Activated naive CD4-positive, alpha-beta T cell treated with anti-CD3 and anti-CD28 coated beads, Interleukin-2, amount 50 U/mL, for 24 hours (primary cell): ENCODE measurements at regions not wholly inside any gene's neighbourhood (a gene's known extent, or its start where the extent isn't known, plus 50 kb on each side); places are given as distances from the start of the nearest gene placed in this dataset.
"Not testable (repeated sequence)": the region's sequence is repeated elsewhere in the genome, so short reads cannot be mapped to it uniquely, and the experiment has no call there.

Source experiments
- H3K27ac Mint-ChIP-seq: one replicate; pipeline ENCODE4 v1.8.0; 2021; ENCODE audit warnings: mild to moderate bottlenecking, mixed read lengths
- H3K27me3 Mint-ChIP-seq: one replicate; pipeline ENCODE4 v1.8.0; 2021; ENCODE audit warnings: mixed read lengths
- H3K36me3 Mint-ChIP-seq: one replicate; pipeline ENCODE4 v1.8.0; 2021; ENCODE audit warnings: mixed read lengths
- H3K4me1 Mint-ChIP-seq: one replicate; pipeline ENCODE4 v1.8.0; 2021; ENCODE audit warnings: mixed read lengths
- H3K4me3 Mint-ChIP-seq: one replicate; pipeline ENCODE4 v1.8.0; 2021; ENCODE audit warnings: mild to moderate bottlenecking, mixed read lengths
- H3K9me3 Mint-ChIP-seq: one replicate; pipeline ENCODE4 v1.8.0; 2021; ENCODE audit warnings: mixed read lengths

GRCh38 chr1:4483021-4483625 lies 171.3 kb upstream of the AJAP1 start:
- Mint-ChIP-seq H3K36me3 (no peaks in the 10 kb centered on the region), H3K9me3 (no peaks in the 10 kb centered on the region), H3K4me1 (no peaks in the 10 kb centered on the region), H3K4me3 (no peak overlapping the region), H3K27me3 (peaks cover 7% of the 10 kb centered on the region), H3K27ac (no peak overlapping the region)

GRCh38 chr1:4485398-4485797 lies 169.0 kb upstream of the AJAP1 start:
- Mint-ChIP-seq H3K9me3 (no peaks in the 10 kb centered on the region), H3K4me1 (no peaks in the 10 kb centered on the region), H3K27ac (no peak overlapping the region), H3K36me3 (no peaks in the 10 kb centered on the region), H3K4me3 (no peak overlapping the region), H3K27me3 (peaks cover 7% of the 10 kb centered on the region)

- Mint-ChIP-seq H3K27me3 (peaks cover 7% of the 10 kb centered on the region), H3K36me3 (no peaks in the 10 kb centered on the region), H3K27ac (no peak overlapping the region), H3K4me3 (no peak overlapping the region), H3K9me3 (no peaks in the 10 kb centered on the region), H3K4me1 (no peaks in the 10 kb centered on the region)
Observed at GRCh38 chr1:4485878-4486277, 168.5 kb upstream of the AJAP1 start.

GRCh38 chr1:4486408-4487120 lies 167.8 kb upstream of the AJAP1 start:
- Mint-ChIP-seq H3K36me3 (no peaks in the 10 kb centered on the region), H3K9me3 (no peaks in the 10 kb centered on the region), H3K4me3 (no peak overlapping the region), H3K4me1 (no peaks in the 10 kb centered on the region), H3K27ac (no peak overlapping the region), H3K27me3 (peaks cover 8% of the 10 kb centered on the region)

- Mint-ChIP-seq H3K36me3 (no peaks in the 10 kb centered on the region), H3K27me3 (peaks cover 10% of the 10 kb centered on the region), H3K27ac (no peak overlapping the region), H3K4me3 (no peak overlapping the region), H3K4me1 (no peaks in the 10 kb centered on the region), H3K9me3 (no peaks in the 10 kb centered on the region)
Observed at GRCh38 chr1:4488018-4488417, 166.4 kb upstream of the AJAP1 start.

GRCh38 chr1:4489486-4489885 lies 164.9 kb upstream of the AJAP1 start:
- Mint-ChIP-seq H3K4me3 (no peak overlapping the region), H3K9me3 (no peaks in the 10 kb centered on the region), H3K27me3 (peaks cover 14% of the 10 kb centered on the region), H3K4me1 (no peaks in the 10 kb centered on the region), H3K36me3 (no peaks in the 10 kb centered on the region), H3K27ac (no peak overlapping the region)

GRCh38 chr1:4489992-4490391 lies 164.4 kb upstream of the AJAP1 start:
- not testable (repeated sequence) for H3K9me3 Mint-ChIP-seq, H3K4me1 Mint-ChIP-seq, H3K27ac Mint-ChIP-seq, H3K4me3 Mint-ChIP-seq, H3K36me3 Mint-ChIP-seq
- H3K27me3 Mint-ChIP-seq, result peaks cover 14% of the 10 kb centered on the region

- H3K4me3 Mint-ChIP-seq, result no peak overlapping the region
- H3K27me3 Mint-ChIP-seq, result peaks cover 7% of the 10 kb centered on the region
- H3K27ac Mint-ChIP-seq, result no peak overlapping the region
- no peaks in the 10 kb centered on the region for H3K9me3 Mint-ChIP-seq
- no peaks in the 10 kb centered on the region for H3K36me3 Mint-ChIP-seq
- H3K4me1 Mint-ChIP-seq, result no peaks in the 10 kb centered on the region
Observed at GRCh38 chr1:4494027-4494426, 160.4 kb upstream of the AJAP1 start.

- no peaks in the 10 kb centered on the region for H3K9me3 Mint-ChIP-seq
- H3K27ac Mint-ChIP-seq, result no peak overlapping the region
- no peaks in the 10 kb centered on the region for H3K4me1 Mint-ChIP-seq
- H3K27me3 Mint-ChIP-seq, result peaks cover 7% of the 10 kb centered on the region
- H3K4me3 Mint-ChIP-seq, result no peak overlapping the region
- no peaks in the 10 kb centered on the region for H3K36me3 Mint-ChIP-seq
Observed at GRCh38 chr1:4494558-4494957, 159.9 kb upstream of the AJAP1 start.

- H3K36me3 Mint-ChIP-seq, result no peaks in the 10 kb centered on the region
- no peak overlapping the region for H3K4me3 Mint-ChIP-seq
- no peaks in the 10 kb centered on the region for H3K9me3 Mint-ChIP-seq
- H3K27me3 Mint-ChIP-seq, result peaks cover 7% of the 10 kb centered on the region
- H3K27ac Mint-ChIP-seq, result no peak overlapping the region
- H3K4me1 Mint-ChIP-seq, result no peaks in the 10 kb centered on the region
Observed at GRCh38 chr1:4495809-4496208, 158.6 kb upstream of the AJAP1 start.

- Mint-ChIP-seq H3K27me3 (no peaks in the 10 kb centered on the region), H3K4me3 (no peak overlapping the region), H3K27ac (no peak overlapping the region), H3K9me3 (no peaks in the 10 kb centered on the region), H3K4me1 (no peaks in the 10 kb centered on the region), H3K36me3 (no peaks in the 10 kb centered on the region)
Observed at GRCh38 chr1:4500441-4500840, 154.0 kb upstream of the AJAP1 start.

- Mint-ChIP-seq H3K27ac (no peak overlapping the region), H3K36me3 (no peaks in the 10 kb centered on the region), H3K27me3 (peaks cover 8% of the 10 kb centered on the region), H3K4me3 (no peak overlapping the region), H3K9me3 (no peaks in the 10 kb centered on the region), H3K4me1 (no peaks in the 10 kb centered on the region)
Observed at GRCh38 chr1:4506591-4506990, 147.8 kb upstream of the AJAP1 start.

GRCh38 chr1:4509206-4509605 lies 145.2 kb upstream of the AJAP1 start:
- no peak overlapping the region for H3K4me3 Mint-ChIP-seq
- no peaks in the 10 kb centered on the region for H3K36me3 Mint-ChIP-seq
- H3K9me3 Mint-ChIP-seq, result no peaks in the 10 kb centered on the region
- H3K4me1 Mint-ChIP-seq, result no peaks in the 10 kb centered on the region
- peaks cover 14% of the 10 kb centered on the region for H3K27me3 Mint-ChIP-seq
- H3K27ac Mint-ChIP-seq, result no peak overlapping the region

- H3K4me3 Mint-ChIP-seq, result no peak overlapping the region
Observed at GRCh38 chr1:4510276-4510691, 144.1 kb upstream of the AJAP1 start.

GRCh38 chr1:4511374-4511773 lies 143.0 kb upstream of the AJAP1 start:
- Mint-ChIP-seq H3K9me3 (no peaks in the 10 kb centered on the region), H3K4me1 (no peaks in the 10 kb centered on the region), H3K27ac (no peak overlapping the region), H3K4me3 (no peak overlapping the region), H3K27me3 (peaks cover 14% of the 10 kb centered on the region), H3K36me3 (no peaks in the 10 kb centered on the region)

More at GRCh38 chr1:4510276-4510691, 144.1 kb upstream of the AJAP1 start:
- Mint-ChIP-seq H3K36me3 (no peaks in the 10 kb centered on the region), H3K4me1 (no peaks in the 10 kb centered on the region), H3K27ac (no peak overlapping the region), H3K27me3 (peaks cover 14% of the 10 kb centered on the region), H3K9me3 (no peaks in the 10 kb centered on the region)

- H3K27ac Mint-ChIP-seq, result no peak overlapping the region
- no peak overlapping the region for H3K4me3 Mint-ChIP-seq
- H3K27me3 Mint-ChIP-seq, result peaks cover 14% of the 10 kb centered on the region
- no peaks in the 10 kb centered on the region for H3K36me3 Mint-ChIP-seq
- no peaks in the 10 kb centered on the region for H3K9me3 Mint-ChIP-seq
- no peaks in the 10 kb centered on the region for H3K4me1 Mint-ChIP-seq
Observed at GRCh38 chr1:4512636-4513035, 141.8 kb upstream of the AJAP1 start.

- no peaks in the 10 kb centered on the region for H3K9me3 Mint-ChIP-seq
- no peaks in the 10 kb centered on the region for H3K36me3 Mint-ChIP-seq
- no peak overlapping the region for H3K4me3 Mint-ChIP-seq
- H3K27ac Mint-ChIP-seq, result no peak overlapping the region
- peaks cover 14% of the 10 kb centered on the region for H3K27me3 Mint-ChIP-seq
- no peaks in the 10 kb centered on the region for H3K4me1 Mint-ChIP-seq
Observed at GRCh38 chr1:4513685-4514084, 140.7 kb upstream of the AJAP1 start.
